ENCODE measurements at regions not wholly inside any gene's neighbourhood (a gene's known extent, or its start where the extent isn't known, plus 50 kb on each side); places are given as distances from the start of the nearest gene placed in this dataset.

DNA sequence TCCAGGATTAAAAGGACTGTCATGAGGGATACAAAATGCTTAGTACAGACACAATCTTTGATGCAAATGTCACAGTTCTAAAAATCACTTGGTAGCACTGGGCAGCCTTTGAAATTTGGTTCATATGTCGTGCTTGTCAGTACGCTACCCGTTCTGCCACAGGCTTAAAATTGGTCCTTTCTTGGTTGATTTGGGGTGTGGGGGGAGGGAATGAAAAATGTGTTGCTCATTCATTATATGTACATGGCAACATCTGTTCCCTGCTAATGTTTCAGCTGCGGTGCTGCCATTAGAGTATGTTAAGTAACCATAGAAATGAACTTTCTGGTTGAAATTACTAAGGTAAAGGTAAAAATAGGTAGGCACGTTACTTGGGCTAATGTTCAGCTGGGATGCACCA, 155.4 kb upstream of the ARHGAP5 start:
- no peak for TF ChIP-seq CTCF (IDR thresholded peaks at IDR 0.05)
- no peak for TF ChIP-seq POLR2A (IDR thresholded peaks at IDR 0.05)
- Histone ChIP-seq H3K27me3 (no peaks in the 10 kb centered on the region), H3K9me3 (no peaks in the 10 kb centered on the region), H3K4me1 (no peaks in the 10 kb centered on the region), H3K36me3 (ENCODE audit: low read depth, missing control alignments) (no peaks in the 10 kb centered on the region), H3K4me3 (no peak overlapping the region), H3K27ac (no peak overlapping the region)
- intact Hi-C loops (cut with DNase I; ENCODE audit: low total_unique reads) = no loop called here
- WGBS, 2 donors = 87 to 88% methylated on average over 5 of the region's 5 CpGs
- no peak for DNase-seq

DNA sequence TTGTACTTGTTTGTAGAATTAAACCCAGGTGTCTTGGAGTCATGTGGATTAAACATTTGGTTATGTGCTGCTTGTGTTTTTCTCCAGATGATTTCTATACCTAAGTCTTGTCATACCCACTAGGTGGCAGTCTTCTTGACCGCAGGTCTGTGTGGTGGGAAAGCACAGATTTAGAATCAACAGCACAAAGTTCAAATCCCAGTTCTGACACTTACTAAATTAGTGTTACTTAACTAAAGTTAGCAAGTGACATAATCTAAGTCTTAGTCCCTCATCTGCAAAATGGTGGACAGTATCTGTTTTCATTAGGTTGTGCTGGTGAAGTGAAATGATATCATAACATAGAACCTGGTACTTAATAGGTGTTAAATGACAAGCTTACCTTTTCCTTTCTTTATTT, 151.0 kb upstream of the ARHGAP5 start:
- H3K9me3 ChIP-seq = no peaks in the 10 kb centered on the region
- H3K27ac ChIP-seq = no peak overlapping the region
- 70 to 78% methylated on average over 1 of the region's 1 CpG for WGBS, 2 donors
- H3K4me1 ChIP-seq = no peaks in the 10 kb centered on the region
- DNase-seq = no peak
- TF ChIP-seq CTCF (IDR thresholded peaks at IDR 0.05) = peak; percentile 30 to 50 (median 36)
- TF ChIP-seq POLR2A (IDR thresholded peaks at IDR 0.05) = no peak
- intact Hi-C loops (cut with DNase I; ENCODE audit: low total_unique reads) = no loop called here
- no peaks in the 10 kb centered on the region for H3K36me3 ChIP-seq (ENCODE audit: low read depth, missing control alignments)
- no peaks in the 10 kb centered on the region for H3K27me3 ChIP-seq
- H3K4me3 ChIP-seq = no peak overlapping the region

DNA sequence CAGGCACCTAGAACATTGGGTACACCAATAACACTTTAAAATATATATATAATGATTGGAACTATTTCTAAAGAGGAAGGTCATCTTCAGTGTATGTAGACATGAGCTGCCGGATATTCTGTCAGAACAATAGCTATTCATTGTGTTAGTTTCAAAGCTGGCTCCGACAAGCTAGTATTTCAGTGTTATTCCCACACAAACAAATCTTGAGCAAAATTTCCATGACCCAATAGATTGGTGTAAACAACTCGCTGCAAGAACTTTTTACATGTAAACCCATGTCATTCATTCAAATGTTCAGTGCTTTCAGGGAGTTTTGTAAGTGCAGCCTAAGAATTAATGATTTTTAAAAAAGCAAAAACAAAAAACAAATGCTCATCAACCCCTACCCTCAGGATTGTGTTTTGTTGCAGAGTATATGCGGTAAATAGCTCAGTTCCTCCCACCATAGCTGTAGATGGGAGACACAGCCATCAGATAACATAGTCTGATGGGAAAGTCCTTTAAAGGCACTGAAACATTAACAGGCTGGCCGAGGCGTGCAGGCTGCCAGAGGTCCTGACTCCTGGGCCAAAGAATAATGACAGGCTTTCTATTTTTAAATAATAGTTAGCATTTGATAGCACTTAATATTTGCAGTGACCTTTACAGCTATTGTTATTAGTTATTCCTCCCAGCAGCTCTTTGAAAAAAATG, 150.3 kb upstream of the ARHGAP5 start:
- no peak overlapping the region for H3K4me3 ChIP-seq
- no peaks in the 10 kb centered on the region for H3K36me3 ChIP-seq (ENCODE audit: low read depth, missing control alignments)
- H3K4me1 ChIP-seq = no peaks in the 10 kb centered on the region
- intact Hi-C loops (cut with DNase I; ENCODE audit: low total_unique reads) = no loop called here
- H3K9me3 ChIP-seq = no peaks in the 10 kb centered on the region
- peak overlapping the region in 1 of 2 donors; percentile 20 for H3K27ac ChIP-seq
- no peak for TF ChIP-seq POLR2A (IDR thresholded peaks at IDR 0.05)
- no peak for TF ChIP-seq CTCF (IDR thresholded peaks at IDR 0.05)
- no peak for DNase-seq
- no peaks in the 10 kb centered on the region for H3K27me3 ChIP-seq
- WGBS, 2 donors = 78 to 80% methylated on average over 6 of the region's 6 CpGs

DNA sequence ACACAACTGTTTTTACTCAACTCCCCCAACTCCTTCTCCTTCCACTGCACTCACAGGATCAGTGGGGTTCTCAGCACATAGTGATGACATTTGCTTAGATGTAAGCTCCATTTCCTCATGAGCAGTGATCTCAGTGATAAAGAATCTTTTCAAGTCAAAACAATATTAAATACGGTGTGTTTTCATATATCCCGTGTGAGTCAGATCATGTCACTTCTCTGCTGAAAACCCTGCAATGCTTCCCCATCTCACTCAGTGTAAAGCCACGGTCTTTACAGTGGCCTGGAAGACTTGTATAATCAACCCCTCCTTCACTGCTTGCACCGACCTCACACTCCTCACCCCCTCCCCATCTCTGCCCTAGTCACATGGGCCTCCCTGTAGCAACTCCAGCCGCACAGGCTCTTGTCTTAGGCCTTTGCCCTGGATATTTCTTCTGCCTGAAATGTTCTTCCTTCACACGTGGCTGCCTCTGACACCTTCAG, 149.7 kb upstream of the ARHGAP5 start:
- WGBS, 2 donors = 63 to 69% methylated on average over 6 of the region's 6 CpGs
- no peak overlapping the region for H3K4me3 ChIP-seq
- DNase-seq = no peak
- intact Hi-C loops (cut with DNase I; ENCODE audit: low total_unique reads) = no loop called here
- no peaks in the 10 kb centered on the region for H3K27me3 ChIP-seq
- H3K9me3 ChIP-seq = no peaks in the 10 kb centered on the region
- TF ChIP-seq CTCF (IDR thresholded peaks at IDR 0.05) = no peak
- no peak for TF ChIP-seq POLR2A (IDR thresholded peaks at IDR 0.05)
- H3K4me1 ChIP-seq = no peaks in the 10 kb centered on the region
- no peaks in the 10 kb centered on the region for H3K36me3 ChIP-seq (ENCODE audit: low read depth, missing control alignments)
- H3K27ac ChIP-seq = peak overlapping the region in 1 of 2 donors; percentile 20

DNA sequence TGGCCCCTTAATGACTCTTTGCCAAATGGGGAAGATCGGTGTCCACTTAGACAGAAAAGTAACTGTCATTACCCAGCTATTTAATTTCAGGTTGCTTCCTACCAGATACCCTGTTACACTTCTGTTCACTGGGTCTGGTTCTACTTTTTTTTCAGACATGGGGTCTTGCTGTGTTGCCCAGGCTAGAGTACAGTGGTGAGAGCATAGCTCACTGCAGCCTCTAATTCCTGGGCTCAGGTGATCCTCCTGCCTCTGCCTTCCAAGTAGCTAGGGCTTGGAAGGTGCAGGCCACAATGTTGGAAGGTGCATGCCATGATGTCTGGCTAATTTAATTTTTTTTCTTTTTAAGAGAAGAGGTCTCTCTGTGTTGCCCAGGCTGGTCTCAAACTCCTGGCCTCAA, 147.0 kb upstream of the ARHGAP5 start:
- 67 to 85% methylated on average over 1 of the region's 1 CpG for WGBS, 2 donors

More for the DNA sequence above, 147.0 kb upstream of the ARHGAP5 start:
- Histone ChIP-seq H3K4me1 (peaks cover 3% of the 10 kb centered on the region), H3K27me3 (no peaks in the 10 kb centered on the region), H3K36me3 (ENCODE audit: low read depth, missing control alignments) (no peaks in the 10 kb centered on the region), H3K9me3 (no peaks in the 10 kb centered on the region), H3K4me3 (no peak overlapping the region), H3K27ac (no peak overlapping the region)
- no peak for DNase-seq
- intact Hi-C loops (cut with DNase I; ENCODE audit: low total_unique reads) = loop anchor here (10.0 kb wide), 1 partner anchor 325 kb away; no protein-coding TSS in a partner anchor
- TF ChIP-seq CTCF (IDR thresholded peaks at IDR 0.05) (no peak), POLR2A (IDR thresholded peaks at IDR 0.05) (no peak)
